ENCODE measurements at regions not wholly inside any gene's neighbourhood (a gene's known extent, or its start where the extent isn't known, plus 50 kb on each side); places are given as distances from the start of the nearest gene placed in this dataset.

DNA sequence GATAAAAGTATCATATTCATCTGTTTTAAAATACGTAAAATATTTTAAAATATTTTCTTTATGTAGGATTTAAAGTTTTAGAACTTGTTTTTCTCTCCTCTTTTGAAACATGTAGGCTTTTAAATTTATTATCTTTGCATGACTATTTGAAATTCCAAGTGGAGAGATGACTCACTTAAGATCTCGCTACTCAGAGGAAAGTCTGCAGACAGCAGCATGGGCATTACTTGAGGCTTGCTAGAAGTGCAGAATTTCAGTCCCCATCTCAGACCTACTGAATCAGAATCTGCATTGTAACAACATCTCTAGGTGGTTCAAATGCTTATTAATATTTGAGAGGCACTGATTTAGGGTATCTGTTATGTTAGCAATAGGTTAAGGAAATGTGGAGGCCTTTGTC, 225.7 kb upstream of the ARX start:
- Histone ChIP-seq H3K27me3 (ENCODE audit: control insufficient read depth in 1 of 2, insufficient read depth in 2 of 2, low read length in 2 of 2) (no peaks in the 10 kb centered on the region), H3K4me1 (ENCODE audit: control insufficient read depth, insufficient read depth, low read length) (no peaks in the 10 kb centered on the region), H3K9ac (ENCODE audit: low read length in 2 of 2) (no peak overlapping the region), H3K4me3 (ENCODE audit: low read length in 2 of 2) (no peak overlapping the region), H3K36me3 (ENCODE audit: control insufficient read depth in 2 of 2, insufficient read depth in 2 of 2, low read length in 2 of 2) (no peaks in the 10 kb centered on the region), H3K27ac (ENCODE audit: low read length) (no peak overlapping the region), H3K9me3 (ENCODE audit: control insufficient read depth in 2 of 2, low read length in 2 of 2) (no peaks in the 10 kb centered on the region)

GRCh38 chrX:25226151-25226550, 210.4 kb upstream of the ARX start:
- no peaks in the 10 kb centered on the region for H3K9me3 ChIP-seq (ENCODE audit: control insufficient read depth in 2 of 2, low read length in 2 of 2)
- no peaks in the 10 kb centered on the region for H3K27me3 ChIP-seq (ENCODE audit: control insufficient read depth in 1 of 2, insufficient read depth in 2 of 2, low read length in 2 of 2)
- no peak overlapping the region for H3K9ac ChIP-seq (ENCODE audit: low read length in 2 of 2)
- no peak overlapping the region for H3K4me3 ChIP-seq (ENCODE audit: low read length in 2 of 2)
- H3K4me1 ChIP-seq (ENCODE audit: control insufficient read depth, insufficient read depth, low read length) = no peaks in the 10 kb centered on the region
- no peaks in the 10 kb centered on the region for H3K36me3 ChIP-seq (ENCODE audit: control insufficient read depth in 2 of 2, insufficient read depth in 2 of 2, low read length in 2 of 2)
- no peak overlapping the region for H3K27ac ChIP-seq (ENCODE audit: low read length)

DNA sequence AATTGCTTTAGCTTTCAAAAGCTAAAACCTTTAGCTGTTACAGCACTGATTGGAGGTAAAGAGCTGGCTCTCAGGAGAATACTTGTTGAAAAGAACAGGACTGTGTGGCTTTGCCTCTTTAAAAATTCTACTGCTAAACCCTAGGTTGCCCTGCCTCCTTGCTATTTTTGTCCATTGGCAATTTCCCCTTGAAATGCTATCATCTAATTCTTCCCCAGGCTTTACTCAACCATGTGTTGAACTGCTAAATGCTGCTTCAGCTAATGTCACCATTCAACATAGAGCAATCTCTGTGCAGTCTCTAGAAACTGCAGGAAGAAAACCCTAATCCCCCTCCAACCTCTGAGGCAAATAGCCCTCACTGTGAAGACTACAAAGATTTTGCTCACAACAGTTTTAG, 203.7 kb upstream of the ARX start:
- Histone ChIP-seq H3K9ac (ENCODE audit: low read length in 2 of 2) (no peak overlapping the region), H3K27ac (ENCODE audit: low read length) (no peak overlapping the region), H3K9me3 (ENCODE audit: control insufficient read depth in 2 of 2, low read length in 2 of 2) (no peaks in the 10 kb centered on the region), H3K4me3 (ENCODE audit: low read length in 2 of 2) (no peak overlapping the region), H3K4me1 (ENCODE audit: control insufficient read depth, insufficient read depth, low read length) (no peaks in the 10 kb centered on the region), H3K27me3 (ENCODE audit: control insufficient read depth in 1 of 2, insufficient read depth in 2 of 2, low read length in 2 of 2) (peaks cover 0 to 7% of the 10 kb centered on the region in 2 donors), H3K36me3 (ENCODE audit: control insufficient read depth in 2 of 2, insufficient read depth in 2 of 2, low read length in 2 of 2) (no peaks in the 10 kb centered on the region)

DNA sequence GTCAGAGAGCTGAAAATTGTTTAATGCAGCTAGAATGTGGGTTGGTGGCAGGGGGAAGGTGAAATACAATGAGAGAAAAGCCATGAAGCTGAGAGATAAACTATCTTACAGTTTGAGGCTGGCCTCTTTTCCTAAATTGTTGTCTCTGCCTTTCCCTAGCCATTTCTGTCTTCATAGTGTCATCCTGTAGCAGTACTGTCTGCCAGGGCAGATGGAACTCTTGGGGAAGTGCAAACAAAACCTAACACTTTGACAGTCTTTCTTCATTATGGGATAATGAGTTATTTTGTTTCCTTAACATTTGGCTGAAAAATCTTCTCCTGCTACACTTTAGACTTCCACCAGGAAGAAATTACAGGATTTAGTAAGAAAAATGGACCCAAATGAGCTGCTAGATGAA, 197.8 kb upstream of the ARX start:
- Histone ChIP-seq H3K9me3 (ENCODE audit: control insufficient read depth in 2 of 2, low read length in 2 of 2) (peaks cover 2 to 4% of the 10 kb centered on the region in 2 donors), H3K27me3 (ENCODE audit: control insufficient read depth in 1 of 2, insufficient read depth in 2 of 2, low read length in 2 of 2) (peaks cover 0 to 5% of the 10 kb centered on the region in 2 donors), H3K9ac (ENCODE audit: low read length in 2 of 2) (no peak overlapping the region), H3K4me1 (ENCODE audit: control insufficient read depth, insufficient read depth, low read length) (no peaks in the 10 kb centered on the region), H3K4me3 (ENCODE audit: low read length in 2 of 2) (no peak overlapping the region), H3K27ac (ENCODE audit: low read length) (no peak overlapping the region), H3K36me3 (ENCODE audit: control insufficient read depth in 2 of 2, insufficient read depth in 2 of 2, low read length in 2 of 2) (no peaks in the 10 kb centered on the region)

- no peaks in the 10 kb centered on the region for H3K4me1 ChIP-seq (ENCODE audit: control insufficient read depth, insufficient read depth, low read length)
- H3K9me3 ChIP-seq (ENCODE audit: control insufficient read depth in 2 of 2, low read length in 2 of 2) = peaks cover 2 to 4% of the 10 kb centered on the region in 2 donors
- no peak overlapping the region for H3K4me3 ChIP-seq (ENCODE audit: low read length in 2 of 2)
- H3K36me3 ChIP-seq (ENCODE audit: control insufficient read depth in 2 of 2, insufficient read depth in 2 of 2, low read length in 2 of 2) = no peaks in the 10 kb centered on the region
- H3K27ac ChIP-seq (ENCODE audit: low read length) = no peak overlapping the region
- H3K27me3 ChIP-seq (ENCODE audit: control insufficient read depth in 1 of 2, insufficient read depth in 2 of 2, low read length in 2 of 2) = no peaks in the 10 kb centered on the region
- no peak overlapping the region for H3K9ac ChIP-seq (ENCODE audit: low read length in 2 of 2)
These were observed 192.2 kb upstream of the ARX start for GRCh38 chrX:25207803-25208475.

DNA sequence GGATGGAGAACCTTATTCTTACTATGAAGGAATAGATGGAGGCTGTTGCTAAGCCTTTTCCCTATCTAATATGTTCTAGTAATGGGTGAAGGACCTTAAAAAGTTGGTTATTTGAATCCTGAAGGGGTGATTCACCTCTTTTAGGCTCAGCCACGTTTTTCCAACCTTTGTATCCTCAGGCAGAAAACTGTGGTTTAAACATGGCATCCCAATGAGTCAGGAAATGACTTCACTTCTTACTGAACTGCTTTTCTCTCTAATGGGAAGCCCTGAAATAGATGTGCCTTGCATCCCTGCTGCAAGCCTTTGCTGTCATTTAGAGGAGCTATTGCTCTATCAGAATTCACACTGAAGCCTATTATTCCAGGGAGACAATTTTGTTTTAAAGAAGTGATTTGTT, 191.0 kb upstream of the ARX start:
- Histone ChIP-seq H3K27ac (ENCODE audit: low read length) (no peak overlapping the region), H3K4me3 (ENCODE audit: low read length in 2 of 2) (no peak overlapping the region), H3K36me3 (ENCODE audit: control insufficient read depth in 2 of 2, insufficient read depth in 2 of 2, low read length in 2 of 2) (no peaks in the 10 kb centered on the region), H3K9ac (ENCODE audit: low read length in 2 of 2) (no peak overlapping the region), H3K9me3 (ENCODE audit: control insufficient read depth in 2 of 2, low read length in 2 of 2) (peaks cover 2 to 4% of the 10 kb centered on the region in 2 donors), H3K27me3 (ENCODE audit: control insufficient read depth in 1 of 2, insufficient read depth in 2 of 2, low read length in 2 of 2) (no peaks in the 10 kb centered on the region), H3K4me1 (ENCODE audit: control insufficient read depth, insufficient read depth, low read length) (no peaks in the 10 kb centered on the region)

DNA sequence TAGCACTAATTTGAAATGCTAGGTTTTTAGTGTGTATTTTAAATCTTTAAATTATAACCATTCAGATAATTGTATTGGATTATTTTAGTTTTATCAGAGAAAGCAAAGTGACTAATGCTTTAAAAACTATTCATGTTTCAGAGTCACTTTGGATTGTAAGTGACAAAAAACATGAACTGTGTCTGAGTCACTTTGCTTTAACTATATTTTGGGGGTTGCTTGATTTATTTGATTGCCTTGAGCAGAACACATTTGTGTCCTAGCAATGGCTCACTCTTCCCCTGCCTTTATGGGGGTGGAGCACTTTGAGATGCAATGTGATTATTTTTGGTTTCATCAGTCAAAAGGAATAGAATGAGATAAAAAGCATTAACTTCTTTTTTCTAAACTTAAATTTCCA, 188.4 kb upstream of the ARX start:
- H3K4me3 ChIP-seq (ENCODE audit: low read length in 2 of 2) = no peak overlapping the region
- H3K9me3 ChIP-seq (ENCODE audit: control insufficient read depth in 2 of 2, low read length in 2 of 2) = no peaks in the 10 kb centered on the region
- H3K4me1 ChIP-seq (ENCODE audit: control insufficient read depth, insufficient read depth, low read length) = no peaks in the 10 kb centered on the region
- no peaks in the 10 kb centered on the region for H3K27me3 ChIP-seq (ENCODE audit: control insufficient read depth in 1 of 2, insufficient read depth in 2 of 2, low read length in 2 of 2)
- no peak overlapping the region for H3K27ac ChIP-seq (ENCODE audit: low read length)
- H3K36me3 ChIP-seq (ENCODE audit: control insufficient read depth in 2 of 2, insufficient read depth in 2 of 2, low read length in 2 of 2) = no peaks in the 10 kb centered on the region
- no peak overlapping the region for H3K9ac ChIP-seq (ENCODE audit: low read length in 2 of 2)

- H3K27ac ChIP-seq (ENCODE audit: low read length) = no peak overlapping the region
- H3K9ac ChIP-seq (ENCODE audit: low read length in 2 of 2) = no peak overlapping the region
- no peaks in the 10 kb centered on the region for H3K9me3 ChIP-seq (ENCODE audit: control insufficient read depth in 2 of 2, low read length in 2 of 2)
- no peaks in the 10 kb centered on the region for H3K36me3 ChIP-seq (ENCODE audit: control insufficient read depth in 2 of 2, insufficient read depth in 2 of 2, low read length in 2 of 2)
- H3K4me3 ChIP-seq (ENCODE audit: low read length in 2 of 2) = no peak overlapping the region
- H3K4me1 ChIP-seq (ENCODE audit: control insufficient read depth, insufficient read depth, low read length) = no peaks in the 10 kb centered on the region
- H3K27me3 ChIP-seq (ENCODE audit: control insufficient read depth in 1 of 2, insufficient read depth in 2 of 2, low read length in 2 of 2) = no peaks in the 10 kb centered on the region
These were observed 187.1 kb upstream of the ARX start for GRCh38 chrX:25202827-25203226.

GRCh38 chrX:25198891-25199290, 183.1 kb upstream of the ARX start:
- Histone ChIP-seq H3K27me3 (ENCODE audit: control insufficient read depth in 1 of 2, insufficient read depth in 2 of 2, low read length in 2 of 2) (peaks cover 0 to 4% of the 10 kb centered on the region in 2 donors), H3K9ac (ENCODE audit: low read length in 2 of 2) (no peak overlapping the region), H3K4me3 (ENCODE audit: low read length in 2 of 2) (no peak overlapping the region), H3K9me3 (ENCODE audit: control insufficient read depth in 2 of 2, low read length in 2 of 2) (peaks cover 0 to 6% of the 10 kb centered on the region in 2 donors), H3K27ac (ENCODE audit: low read length) (no peak overlapping the region), H3K36me3 (ENCODE audit: control insufficient read depth in 2 of 2, insufficient read depth in 2 of 2, low read length in 2 of 2) (no peaks in the 10 kb centered on the region), H3K4me1 (ENCODE audit: control insufficient read depth, insufficient read depth, low read length) (no peaks in the 10 kb centered on the region)

- no peak overlapping the region for H3K4me3 ChIP-seq (ENCODE audit: low read length in 2 of 2)
- no peaks in the 10 kb centered on the region for H3K4me1 ChIP-seq (ENCODE audit: control insufficient read depth, insufficient read depth, low read length)
- no peak overlapping the region for H3K9ac ChIP-seq (ENCODE audit: low read length in 2 of 2)
- H3K9me3 ChIP-seq (ENCODE audit: control insufficient read depth in 2 of 2, low read length in 2 of 2) = peaks cover 0 to 6% of the 10 kb centered on the region in 2 donors
- H3K36me3 ChIP-seq (ENCODE audit: control insufficient read depth in 2 of 2, insufficient read depth in 2 of 2, low read length in 2 of 2) = no peaks in the 10 kb centered on the region
- H3K27ac ChIP-seq (ENCODE audit: low read length) = no peak overlapping the region
- H3K27me3 ChIP-seq (ENCODE audit: control insufficient read depth in 1 of 2, insufficient read depth in 2 of 2, low read length in 2 of 2) = peaks cover 0 to 4% of the 10 kb centered on the region in 2 donors
These were observed 182.5 kb upstream of the ARX start for GRCh38 chrX:25198253-25198652.

DNA sequence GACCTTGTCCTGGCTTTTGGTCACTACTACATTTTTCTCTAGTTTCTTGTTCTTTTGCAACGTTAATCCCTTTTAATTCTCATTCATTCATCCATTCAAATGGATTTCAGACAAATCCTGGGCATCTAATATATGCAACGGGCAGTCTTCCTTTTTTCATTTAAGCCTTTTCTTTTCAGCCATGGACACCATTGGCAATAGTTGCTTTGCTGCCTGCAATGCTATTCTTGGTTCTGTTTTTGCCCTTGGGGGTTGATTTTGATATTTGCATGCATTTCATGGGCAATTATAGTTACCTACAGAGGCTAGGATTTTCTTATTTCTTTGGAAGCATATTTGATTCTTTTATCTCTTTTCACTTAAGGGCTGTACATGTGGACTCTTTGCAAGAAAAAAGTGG, 180.5 kb upstream of the ARX start:
- H3K27ac ChIP-seq (ENCODE audit: low read length) = no peak overlapping the region

More for the DNA sequence above, 180.5 kb upstream of the ARX start:
- Histone ChIP-seq H3K9ac (ENCODE audit: low read length in 2 of 2) (no peak overlapping the region), H3K27me3 (ENCODE audit: control insufficient read depth in 1 of 2, insufficient read depth in 2 of 2, low read length in 2 of 2) (peaks cover 0 to 4% of the 10 kb centered on the region in 2 donors), H3K4me3 (ENCODE audit: low read length in 2 of 2) (no peak overlapping the region), H3K36me3 (ENCODE audit: control insufficient read depth in 2 of 2, insufficient read depth in 2 of 2, low read length in 2 of 2) (no peaks in the 10 kb centered on the region), H3K4me1 (ENCODE audit: control insufficient read depth, insufficient read depth, low read length) (no peaks in the 10 kb centered on the region), H3K9me3 (ENCODE audit: control insufficient read depth in 2 of 2, low read length in 2 of 2) (peaks cover 0 to 6% of the 10 kb centered on the region in 2 donors)
